ENCODE measurements at regions not wholly inside any gene's neighbourhood (a gene's known extent, or its start where the extent isn't known, plus 50 kb on each side); places are given as distances from the start of the nearest gene placed in this dataset.
"Not testable (repeated sequence)": the region's sequence is repeated elsewhere in the genome, so short reads cannot be mapped to it uniquely, and the experiment has no call there.

- not testable (repeated sequence) for DNase-seq (ENCODE audit: low read depth in 2 of 2)
These were observed 83.4 kb upstream of the ECI2 start for GRCh38 chr6:4218619-4219317.

GRCh38 chr6:4212588-4212987 lies 77.2 kb upstream of the ECI2 start:
- peak in 1 of 2 donors; percentile 37 for DNase-seq (ENCODE audit: low read depth in 2 of 2)

GRCh38 chr6:4210629-4211419 lies 75.4 kb upstream of the ECI2 start:
- DNase-seq (ENCODE audit: low read depth in 2 of 2) = peak; percentile 14 to 65

- no peak for DNase-seq (ENCODE audit: low read depth in 2 of 2)
These were observed 73.8 kb upstream of the ECI2 start for GRCh38 chr6:4209196-4209595.

GRCh38 chr6:4208158-4208557 lies 72.8 kb upstream of the ECI2 start:
- no peak for DNase-seq (ENCODE audit: low read depth in 2 of 2)

GRCh38 chr6:4203642-4204417 lies 68.5 kb upstream of the ECI2 start:
- not testable (repeated sequence) for DNase-seq (ENCODE audit: low read depth in 2 of 2)

- no peak for DNase-seq (ENCODE audit: low read depth in 2 of 2)
These were observed 57.3 kb upstream of the ECI2 start for GRCh38 chr6:4192627-4193026.

GRCh38 chr6:4192173-4192572 lies 56.8 kb upstream of the ECI2 start:
- DNase-seq (ENCODE audit: low read depth in 2 of 2) = no peak

- no peak for DNase-seq (ENCODE audit: low read depth in 2 of 2)
These were observed 55.9 kb upstream of the ECI2 start for GRCh38 chr6:4191271-4191721.

GRCh38 chr6:4189249-4189648 lies 53.9 kb upstream of the ECI2 start:
- DNase-seq (ENCODE audit: low read depth in 2 of 2) = no peak

- no peak for DNase-seq (ENCODE audit: low read depth in 2 of 2)
These were observed 53.4 kb upstream of the ECI2 start for GRCh38 chr6:4188801-4189200.

- DNase-seq (ENCODE audit: low read depth in 2 of 2) = no peak
These were observed 52.1 kb upstream of the ECI2 start for GRCh38 chr6:4187480-4187879.

- DNase-seq (ENCODE audit: low read depth in 2 of 2) = no peak
These were observed 51.0 kb upstream of the ECI2 start for GRCh38 chr6:4186385-4186784.

- no peak for DNase-seq (ENCODE audit: low read depth in 2 of 2)
These were observed 50.5 kb upstream of the ECI2 start for GRCh38 chr6:4185846-4186245.

GRCh38 chr6:4185419-4185818 lies 50.0 kb upstream of the ECI2 start:
- no peak for DNase-seq (ENCODE audit: low read depth in 2 of 2)

Measured in dermis microvascular lymphatic vessel endothelial cell (primary cell).